NCI-H2227 treated with DMSO at 0.1 percent for 48 hours (cell line): ENCODE measurements at regions not wholly inside any gene's neighbourhood (a gene's known extent, or its start where the extent isn't known, plus 50 kb on each side); places are given as distances from the start of the nearest gene placed in this dataset.
"Not testable (repeated sequence)": the region's sequence is repeated elsewhere in the genome, so short reads cannot be mapped to it uniquely, and the experiment has no call there.

Experiments used
- DNase-seq: peaks from one replicate; lab custom pipeline; 2025; lab: John Stamatoyannopoulos, UW

- DNase-seq, result no peak
Observed at GRCh38 chr16:17002565-17002964, 468.2 kb downstream of the XYLT1 start.

- DNase-seq, result not testable (repeated sequence)
Observed at GRCh38 chr16:17005963-17006362, 464.8 kb downstream of the XYLT1 start.

GRCh38 chr16:17011712-17012111, 459.0 kb downstream of the XYLT1 start:
- DNase-seq, result no peak

GRCh38 chr16:17013038-17013437, 457.7 kb downstream of the XYLT1 start:
- no peak for DNase-seq

GRCh38 chr16:17014484-17015121, 456.2 kb downstream of the XYLT1 start:
- no peak for DNase-seq

- no peak for DNase-seq
Observed at GRCh38 chr16:17015702-17016101, 455.1 kb downstream of the XYLT1 start.

- DNase-seq, result no peak
Observed at GRCh38 chr16:17017442-17017841, 453.3 kb downstream of the XYLT1 start.

GRCh38 chr16:17018585-17018939, 452.2 kb downstream of the XYLT1 start:
- no peak for DNase-seq

- no peak for DNase-seq
Observed at GRCh38 chr16:17019366-17019765, 451.4 kb downstream of the XYLT1 start.

GRCh38 chr16:17023606-17024005, 447.2 kb downstream of the XYLT1 start:
- no peak for DNase-seq

GRCh38 chr16:17024514-17024913, 446.2 kb downstream of the XYLT1 start:
- DNase-seq, result no peak

- no peak for DNase-seq
Observed at GRCh38 chr16:17026600-17027242, 444.0 kb downstream of the XYLT1 start.

- no peak for DNase-seq
Observed at GRCh38 chr16:17027488-17028129, 443.2 kb downstream of the XYLT1 start.

GRCh38 chr16:17029602-17030350, 441.0 kb downstream of the XYLT1 start:
- no peak for DNase-seq

GRCh38 chr16:17031484-17032268, 439.1 kb downstream of the XYLT1 start:
- DNase-seq, result no peak

- no peak for DNase-seq
Observed at GRCh38 chr16:17032332-17032731, 438.4 kb downstream of the XYLT1 start.

- no peak for DNase-seq
Observed at GRCh38 chr16:17034477-17035252, 436.1 kb downstream of the XYLT1 start.

- no peak for DNase-seq
Observed at GRCh38 chr16:17037499-17037898, 433.3 kb downstream of the XYLT1 start.

GRCh38 chr16:17038415-17038814, 432.3 kb downstream of the XYLT1 start:
- no peak for DNase-seq

GRCh38 chr16:17049109-17049508, 421.7 kb downstream of the XYLT1 start:
- DNase-seq, result not testable (repeated sequence)

GRCh38 chr16:17050468-17050867, 420.3 kb downstream of the XYLT1 start:
- no peak for DNase-seq
